Stimulated activated CD4-positive, alpha-beta T cell treated with anti-CD3 and anti-CD28 coated beads, Interleukin-1b, Interleukin-23, amount 100 ng/mL, for 24 hours (primary cell): ENCODE measurements at regions not wholly inside any gene's neighbourhood (a gene's known extent, or its start where the extent isn't known, plus 50 kb on each side); places are given as distances from the start of the nearest gene placed in this dataset.
A peak's percentile ranks its signal among the peaks of the same experiment; 100 is the strongest.
"Not testable (repeated sequence)": the region's sequence is repeated elsewhere in the genome, so short reads cannot be mapped to it uniquely, and the experiment has no call there.

ENCODE experiments used
- DNase-seq, 4 experiments: peaks; one replicate each; pipeline ENCODE4 v3.0.0-alpha.2; 2020; ENCODE audit warnings: low read depth in 4 of 4, low spot score in 1 of 4

DNA sequence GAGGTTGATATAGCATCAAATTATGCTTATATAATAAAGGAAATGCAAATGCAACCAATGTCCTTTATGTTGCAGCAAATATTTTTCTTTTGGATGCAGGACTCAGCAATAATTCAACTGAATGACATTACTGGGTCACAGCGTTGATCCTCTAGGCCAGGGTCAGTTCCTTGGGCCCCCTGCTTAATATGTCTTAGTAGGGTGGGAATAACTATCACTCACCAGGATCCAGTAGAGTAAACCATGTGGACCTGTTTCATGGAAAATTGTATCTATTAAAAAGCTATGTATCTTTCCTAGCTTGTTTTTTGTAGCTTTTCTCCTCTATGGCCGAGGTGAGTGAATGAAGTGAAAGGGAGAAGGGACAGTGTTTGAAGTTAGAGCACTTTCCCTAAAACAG is 161.5 kb upstream of the SSTR1 start:
- DNase-seq = no peak

DNA sequence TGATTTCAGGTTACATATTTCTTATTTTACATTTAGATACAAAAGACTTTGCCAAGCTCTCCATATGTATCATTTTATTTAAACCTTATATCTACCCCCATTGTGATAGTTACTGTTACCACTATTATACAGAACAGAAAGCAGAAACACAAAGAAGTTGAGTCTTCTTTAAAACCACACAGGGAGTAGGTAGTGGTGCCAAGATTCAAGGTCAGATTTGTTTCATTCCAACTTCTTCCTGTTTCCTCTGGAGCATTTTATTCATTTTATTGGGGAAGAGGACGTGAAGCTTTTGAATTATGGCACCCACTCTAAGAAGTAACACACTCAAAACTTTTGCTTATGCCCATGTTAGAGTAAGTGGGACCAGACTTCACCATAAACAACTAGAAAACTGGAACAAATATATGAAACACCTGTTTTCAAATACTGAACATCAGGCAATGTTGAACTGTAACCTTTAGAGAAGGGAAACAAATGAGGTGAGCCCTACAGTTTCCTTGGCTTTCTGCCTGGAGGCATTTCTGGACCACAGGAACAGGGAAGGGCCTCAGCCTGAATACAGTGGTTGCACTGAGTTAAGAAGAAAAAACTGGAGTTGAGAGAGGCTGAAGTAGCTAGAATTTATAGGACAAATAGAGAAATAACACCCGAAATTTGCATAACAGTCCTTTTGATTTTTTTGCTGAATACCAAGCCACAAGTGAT is 160.4 kb upstream of the SSTR1 start:
- no peak for DNase-seq

DNA sequence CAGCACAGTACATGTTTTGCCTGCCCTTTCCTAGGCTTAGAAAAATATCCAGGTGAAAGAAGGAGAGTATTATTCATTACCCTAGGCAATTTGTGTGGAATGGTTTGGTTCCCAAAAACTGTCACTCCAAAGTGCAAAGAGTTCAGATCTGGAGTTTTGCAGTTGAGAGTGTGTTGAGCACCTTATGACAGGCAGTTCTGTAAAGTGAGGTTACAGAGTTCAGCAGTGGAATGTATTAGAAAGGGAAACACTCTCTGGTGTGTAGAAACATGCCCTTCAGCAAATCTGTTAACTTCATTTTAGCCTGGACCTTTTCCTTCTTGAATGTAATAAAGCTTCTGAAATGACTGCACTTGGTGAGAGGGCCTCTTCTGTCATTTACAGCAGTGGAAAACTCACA is 154.0 kb upstream of the SSTR1 start:
- DNase-seq = no peak

DNA sequence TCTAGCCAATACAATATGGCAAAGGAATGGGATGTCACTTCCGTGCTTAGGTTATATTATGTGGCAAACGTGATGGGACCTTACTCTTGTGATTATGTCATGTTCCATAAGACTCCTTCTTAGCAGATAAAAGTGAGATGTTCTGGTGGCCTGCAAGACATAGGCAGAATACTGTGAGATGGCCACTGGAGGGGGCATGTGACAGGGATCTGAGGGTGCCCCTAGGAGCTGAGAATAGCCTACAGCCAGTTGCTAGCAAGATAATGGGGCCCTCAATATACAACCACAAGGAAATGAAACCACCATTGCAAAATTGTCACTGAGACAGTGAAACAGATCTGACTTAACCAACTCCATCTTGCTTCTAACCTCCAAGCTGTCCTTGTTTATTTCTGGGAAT is 151.4 kb upstream of the SSTR1 start:
- no peak for DNase-seq

DNA sequence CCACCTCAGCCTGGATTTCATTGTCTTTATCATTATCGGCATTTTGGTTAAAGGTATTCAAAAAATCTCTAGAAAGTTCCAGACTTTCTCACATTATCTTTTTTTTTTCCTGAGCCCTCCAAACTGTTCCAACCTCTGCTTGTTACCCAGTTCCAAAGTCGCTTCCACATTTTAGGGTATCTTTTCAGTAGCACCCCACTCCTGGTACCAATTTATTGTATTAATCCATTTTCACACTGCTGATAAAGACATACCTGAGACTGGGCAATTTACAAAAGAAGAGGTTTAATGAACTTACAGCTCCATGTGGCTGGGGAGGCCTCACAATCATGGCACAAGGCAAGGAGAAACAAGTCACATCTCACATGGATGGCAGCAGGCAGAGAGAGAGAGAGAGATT is 145.5 kb upstream of the SSTR1 start:
- DNase-seq = not testable (repeated sequence)

DNA sequence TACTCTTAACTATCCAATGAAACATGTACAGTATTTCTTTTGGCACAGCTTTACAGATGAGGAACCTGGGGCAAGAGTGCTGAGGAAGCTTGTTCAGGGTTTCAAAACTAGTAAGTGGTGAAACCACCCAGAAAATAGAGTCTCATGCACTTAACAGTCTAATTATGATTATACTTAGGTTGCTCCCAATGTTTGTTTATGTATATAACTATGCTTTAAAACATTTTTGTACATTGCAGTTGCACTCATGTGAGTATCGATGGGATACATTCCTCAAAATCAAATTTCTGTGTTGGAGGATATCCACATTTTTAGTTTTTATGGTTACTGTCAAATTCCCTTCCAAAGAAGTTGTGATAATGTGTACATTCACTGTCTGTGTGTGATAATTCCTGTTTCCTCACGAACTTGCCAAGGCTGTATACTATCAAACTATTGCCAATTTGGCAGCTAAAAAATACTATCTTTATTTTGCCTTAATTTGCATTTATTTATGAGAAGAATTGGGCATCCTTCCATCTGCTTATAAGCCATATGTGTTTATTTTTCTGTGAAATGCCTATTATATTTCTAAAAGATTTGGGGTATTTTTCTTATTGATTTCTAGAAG is 143.9 kb upstream of the SSTR1 start:
- DNase-seq = no peak

DNA sequence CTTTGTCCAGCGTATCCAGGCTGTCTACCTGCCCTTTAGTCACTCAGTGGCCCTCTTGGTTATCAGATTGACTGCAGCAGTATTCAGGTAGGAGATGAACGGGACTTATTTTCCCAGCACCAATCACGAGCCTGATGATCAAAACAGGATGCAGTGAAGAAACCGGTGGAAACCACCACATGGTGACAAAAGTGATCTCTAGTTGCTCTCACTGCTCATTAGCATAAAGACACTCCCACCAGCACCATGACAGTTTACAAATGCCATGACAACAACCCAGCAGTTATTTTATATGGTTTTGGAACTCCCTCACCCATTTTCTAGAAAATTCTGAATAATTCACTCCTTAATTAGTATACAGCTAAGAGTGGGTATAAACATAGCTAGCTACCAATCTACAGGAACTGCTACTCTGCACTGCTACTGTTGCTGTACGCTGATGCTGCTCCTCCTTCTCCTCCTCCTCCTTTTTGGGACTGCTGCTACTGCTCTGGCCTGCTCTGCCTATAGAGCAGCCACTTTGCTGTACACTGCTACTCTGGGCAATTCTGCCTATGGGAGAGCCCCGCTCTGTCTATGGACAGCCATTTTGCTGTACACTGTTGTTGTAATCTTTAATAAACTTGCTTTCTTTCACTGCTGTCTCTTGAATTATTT is 142.5 kb upstream of the SSTR1 start:
- peak in 2 of 4 experiments; percentile 5 to 28 for DNase-seq

DNA sequence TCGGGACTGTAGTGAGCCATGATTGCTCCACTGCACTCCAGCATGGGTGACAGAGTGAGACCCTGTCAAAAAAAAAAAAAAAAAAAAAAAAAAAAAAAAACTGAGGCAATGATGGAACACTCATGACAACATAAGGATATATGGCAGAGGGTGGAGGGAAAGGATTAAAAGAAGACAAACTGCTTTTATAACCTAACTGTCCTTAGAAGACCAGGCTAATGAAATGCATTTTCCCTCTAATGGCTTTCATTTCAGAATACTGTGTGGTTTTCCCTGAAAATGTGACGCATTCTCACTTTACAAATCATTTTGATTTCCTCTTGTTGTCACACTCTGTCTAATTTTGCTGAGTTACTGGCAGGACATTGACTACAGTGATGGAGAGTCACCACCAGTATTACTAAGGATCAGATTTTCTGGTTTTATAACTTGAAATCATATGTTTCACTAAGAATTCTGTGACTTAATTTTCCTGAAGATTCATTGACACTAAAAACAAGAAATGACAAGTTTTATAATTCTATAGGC is 137.6 kb upstream of the SSTR1 start:
- DNase-seq = no peak

DNA sequence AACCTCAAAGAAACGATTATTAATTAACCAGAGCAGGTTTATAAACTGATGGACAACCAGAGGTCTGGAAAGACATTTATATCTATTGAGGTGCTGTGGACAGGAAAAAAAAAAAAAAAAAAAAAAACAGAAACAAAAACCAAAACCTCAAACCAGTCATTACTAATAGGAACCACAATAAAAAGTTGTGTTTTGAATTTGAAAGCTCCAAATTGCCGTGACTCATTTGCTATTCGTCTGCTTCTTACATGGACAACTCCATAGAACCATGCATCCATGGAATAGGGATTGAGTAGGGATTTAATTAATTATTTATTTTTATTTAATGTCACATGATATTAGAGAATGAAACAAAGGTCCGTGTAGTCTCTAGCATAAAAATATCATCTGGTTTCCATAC is 134.1 kb upstream of the SSTR1 start:
- no peak for DNase-seq

DNA sequence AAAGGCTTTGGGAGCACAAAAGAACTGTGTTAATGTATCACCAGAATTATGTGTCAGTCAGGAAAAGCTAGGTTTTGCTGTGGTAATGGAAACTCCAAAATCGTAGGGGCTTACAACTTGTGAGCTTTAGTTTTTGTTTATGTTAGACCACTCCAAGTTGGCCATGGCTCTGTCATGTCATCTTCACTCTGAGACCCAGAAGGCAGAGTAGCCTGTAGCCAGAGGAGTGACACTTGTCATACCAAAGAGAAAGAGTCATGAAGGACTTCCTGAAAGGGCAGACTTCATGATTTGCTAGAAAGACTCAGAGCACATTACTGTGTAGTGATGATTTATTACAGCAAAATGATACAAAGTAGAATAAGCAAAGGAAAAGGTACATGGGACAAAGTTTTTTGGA is 133.6 kb upstream of the SSTR1 start:
- no peak for DNase-seq

DNA sequence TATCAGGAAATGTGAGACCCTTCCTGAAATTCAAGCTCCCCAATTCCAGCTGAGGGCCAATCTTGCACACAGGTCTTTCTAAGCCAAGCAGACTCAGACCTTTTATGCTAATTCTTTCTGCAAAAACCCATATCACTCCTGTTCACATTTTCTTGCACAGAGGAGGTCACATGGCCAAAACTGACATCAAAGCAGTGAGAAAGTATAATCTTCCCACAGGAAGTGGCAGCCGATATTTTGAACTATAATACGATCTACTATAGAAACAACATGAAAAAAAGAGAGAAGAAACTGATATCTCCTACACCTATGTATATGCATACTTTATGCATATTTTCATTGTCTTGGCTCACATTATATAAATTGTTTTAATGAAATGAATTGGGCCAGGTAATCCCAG is 132.9 kb upstream of the SSTR1 start:
- DNase-seq = no peak

DNA sequence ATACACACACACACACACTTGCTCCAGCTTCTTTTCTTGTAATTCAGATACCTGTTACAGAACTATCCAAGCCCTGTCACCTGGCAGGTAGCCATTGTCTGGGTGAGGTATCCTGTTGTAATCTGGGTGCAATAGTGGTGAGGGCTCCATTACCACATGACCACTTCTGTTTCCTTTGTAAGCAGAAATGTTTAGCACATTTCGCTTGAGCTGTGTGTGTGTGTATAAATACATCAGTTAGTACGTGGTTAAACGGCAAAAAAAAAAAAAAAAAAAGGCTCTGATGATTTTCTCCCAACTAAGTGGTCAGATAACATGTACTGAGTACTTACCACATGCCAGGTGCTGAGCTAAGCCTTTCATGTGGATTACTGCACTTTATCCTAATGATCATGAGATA is 129.3 kb upstream of the SSTR1 start:
- no peak for DNase-seq

DNA sequence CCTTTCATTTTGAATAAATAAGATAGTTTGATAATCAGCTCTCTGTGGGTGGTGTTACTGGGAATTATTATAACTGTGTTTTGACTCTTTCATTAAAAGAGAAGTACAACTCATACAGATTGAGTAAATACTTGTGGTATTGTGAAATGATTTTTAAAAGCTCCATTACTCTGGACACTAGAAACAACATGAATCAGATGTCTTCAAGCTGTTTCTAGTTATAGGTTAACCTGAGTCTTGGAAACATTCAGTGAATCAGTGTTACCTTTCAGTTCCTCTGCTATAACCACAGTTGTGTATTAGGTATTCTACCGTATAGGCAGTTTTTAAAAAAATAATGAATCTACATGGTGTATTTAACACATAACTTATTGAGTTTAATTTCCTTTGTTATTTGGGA is 128.4 kb upstream of the SSTR1 start:
- DNase-seq = no peak

DNA sequence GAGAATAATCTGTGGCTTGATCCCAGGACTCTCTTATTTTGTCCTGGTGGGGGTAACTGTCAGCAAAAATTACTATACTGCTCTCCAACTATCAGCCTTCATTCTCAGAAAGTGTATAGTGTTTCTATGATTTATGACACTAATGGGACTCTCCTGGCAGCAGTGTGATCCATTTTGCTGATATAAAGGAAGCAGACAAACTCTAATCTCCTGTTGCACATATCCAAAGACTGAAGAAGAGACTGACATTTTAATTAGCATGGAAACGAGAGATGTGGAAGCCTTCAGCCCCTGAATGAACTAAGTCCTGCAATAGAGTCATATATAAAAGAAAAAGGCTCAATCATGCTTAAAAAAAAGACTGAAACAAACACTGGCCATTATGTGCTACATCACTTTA is 127.8 kb upstream of the SSTR1 start:
- DNase-seq = no peak

DNA sequence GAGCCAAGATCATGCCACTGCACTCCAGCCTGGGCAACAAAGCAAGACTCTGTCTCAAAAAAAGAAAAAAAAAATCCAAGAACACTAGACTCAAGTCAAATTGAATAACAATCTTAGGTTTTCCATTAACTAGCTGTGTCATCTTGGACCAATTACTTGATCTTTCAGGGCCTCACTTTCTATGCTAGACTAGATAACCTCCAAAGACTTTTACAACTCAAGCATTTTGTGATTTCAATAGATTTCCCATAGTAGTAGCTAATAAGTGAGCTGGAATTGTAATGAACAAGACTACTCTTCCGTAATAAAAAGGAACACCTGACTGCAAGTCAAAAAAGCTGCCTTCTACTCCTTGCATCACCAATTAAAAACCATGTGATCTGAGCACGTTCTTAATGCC is 127.0 kb upstream of the SSTR1 start:
- no peak for DNase-seq

DNA sequence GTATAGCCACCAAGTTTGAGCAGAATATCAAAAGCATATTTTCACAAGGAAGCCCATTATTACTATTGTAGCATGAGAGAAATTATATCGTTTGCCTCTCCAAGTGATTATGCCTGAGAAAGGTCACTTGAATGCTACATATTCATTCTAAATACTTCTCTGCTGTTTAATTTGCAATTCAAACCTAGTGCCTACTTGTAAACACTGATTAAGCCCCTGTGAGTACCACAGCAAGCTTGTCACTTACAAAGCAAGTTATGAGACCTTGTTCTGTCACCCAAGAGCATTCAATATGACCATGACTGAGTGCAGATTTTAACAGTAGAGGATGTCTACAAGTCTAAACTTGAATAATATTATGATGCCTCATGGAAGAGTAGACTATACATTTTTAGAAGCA is 124.7 kb upstream of the SSTR1 start:
- no peak for DNase-seq

DNA sequence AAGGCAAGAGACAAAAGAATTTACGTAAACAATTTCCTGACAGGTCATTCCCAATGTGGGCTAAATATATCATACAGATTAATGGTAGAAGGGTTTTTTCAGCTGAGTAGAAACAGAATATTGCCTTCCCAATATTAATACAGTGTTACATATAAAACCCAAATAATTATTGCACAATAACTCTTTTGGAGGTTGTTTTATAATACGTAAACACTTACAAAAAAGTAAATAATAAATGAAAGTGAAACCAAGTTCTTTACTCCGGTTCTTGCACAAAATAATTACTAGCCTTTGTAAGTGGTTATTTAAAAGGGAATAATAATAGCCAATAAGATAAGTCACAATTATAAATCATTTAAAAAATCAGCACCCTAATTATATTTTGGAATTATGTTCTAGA is 118.6 kb upstream of the SSTR1 start:
- no peak for DNase-seq

DNA sequence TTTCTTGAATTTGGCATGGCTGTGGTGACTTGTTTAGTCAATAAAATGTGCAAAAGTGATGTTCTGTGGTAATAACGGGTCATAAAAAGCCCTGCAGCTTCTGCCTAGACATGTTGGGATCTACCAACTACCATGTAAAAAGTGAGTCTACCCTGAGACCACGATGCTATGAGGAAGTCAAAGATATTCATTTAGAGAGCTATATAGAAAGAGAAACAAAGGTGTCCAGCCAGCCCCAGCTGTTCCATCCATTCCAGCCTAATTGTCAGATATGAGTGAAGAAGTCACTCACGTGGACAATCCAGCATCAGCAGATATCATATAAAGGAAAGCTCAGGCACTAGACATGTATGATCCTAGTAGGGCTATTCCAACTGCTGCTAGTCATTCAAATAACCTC is 117.2 kb upstream of the SSTR1 start:
- no peak for DNase-seq

DNA sequence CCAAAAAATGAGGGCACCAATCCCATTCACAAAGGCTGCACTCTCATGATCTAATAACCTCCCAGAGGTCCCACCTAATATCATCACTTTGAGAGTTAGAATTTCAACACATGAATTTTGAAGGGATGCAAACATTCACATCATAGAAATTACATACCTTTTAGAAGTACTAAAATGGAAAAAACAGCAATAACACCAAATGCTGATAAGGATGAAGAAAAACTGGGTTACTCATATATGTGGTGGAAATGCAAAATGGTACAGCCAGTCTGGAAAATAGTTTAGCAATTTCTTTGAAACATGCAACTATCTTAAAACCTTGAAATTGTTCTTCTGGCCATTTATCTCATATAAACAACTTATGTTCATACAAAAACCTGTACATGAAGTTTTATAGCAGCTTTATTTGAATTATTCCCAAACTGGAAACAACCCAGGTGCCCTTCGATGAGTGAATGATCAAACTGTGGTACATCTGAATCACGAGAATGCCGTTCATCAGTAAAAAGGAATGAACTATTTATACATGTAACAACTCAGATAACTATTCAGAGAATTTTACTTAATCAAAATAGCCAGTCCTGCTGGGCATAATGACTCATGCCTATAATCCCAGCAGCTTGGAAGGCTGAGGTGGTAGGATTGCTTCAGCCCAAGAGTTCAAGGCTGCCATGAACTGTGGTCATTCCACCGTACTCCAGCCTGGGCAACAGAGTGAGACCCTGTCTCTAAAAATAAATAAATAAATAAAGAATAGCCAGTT is 109.4 kb upstream of the SSTR1 start:
- DNase-seq = no peak

DNA sequence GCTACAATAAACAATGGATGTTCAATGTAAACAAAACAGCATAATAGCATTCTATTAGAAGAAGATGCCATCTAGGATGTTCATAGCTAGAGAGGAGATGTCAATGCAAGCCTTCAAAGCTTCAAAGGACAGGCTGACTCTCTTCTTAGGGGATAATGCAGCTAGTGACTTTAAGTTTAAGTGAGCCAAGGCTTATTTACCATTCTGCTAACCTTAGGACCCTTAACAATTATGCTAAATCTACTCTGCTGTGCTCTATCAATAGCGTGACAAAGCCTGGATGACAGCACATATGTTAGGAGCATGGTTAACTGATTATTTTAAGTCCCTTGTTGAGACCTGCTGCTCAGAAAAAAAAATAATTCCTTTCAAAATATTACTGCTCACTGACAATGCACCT is 106.0 kb upstream of the SSTR1 start:
- DNase-seq = no peak

DNA sequence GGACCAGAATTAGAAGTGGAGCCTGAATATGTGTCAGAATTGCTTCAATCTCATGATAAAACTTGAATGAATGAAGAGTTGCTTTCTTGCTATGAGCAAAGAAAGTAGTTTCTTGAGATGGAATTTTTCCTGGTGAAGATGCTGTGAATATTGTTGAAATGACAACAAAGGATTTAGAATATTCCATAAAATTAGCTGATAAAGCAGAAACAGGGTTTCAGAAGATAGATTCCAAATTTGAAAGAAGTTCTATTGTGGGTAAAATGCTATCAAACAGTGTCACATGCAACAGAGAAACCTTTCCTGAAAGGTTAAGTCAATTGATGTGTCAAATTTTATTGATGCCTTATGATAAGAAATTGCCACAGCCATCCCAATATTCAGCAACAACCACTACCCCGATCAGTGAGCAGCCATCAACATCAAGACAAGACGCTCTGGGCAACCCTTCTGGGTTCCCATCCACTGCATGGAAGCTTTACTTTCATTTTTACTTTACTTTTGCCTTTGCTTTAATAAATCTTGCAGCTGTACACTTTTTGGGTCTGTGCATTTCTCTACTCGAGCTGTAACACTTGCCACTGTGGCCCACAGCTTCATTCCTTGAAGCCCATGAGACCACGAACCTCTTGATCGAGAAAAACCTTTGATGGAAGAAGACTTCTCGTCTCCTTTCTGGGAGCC is 104.0 kb upstream of the SSTR1 start:
- DNase-seq = no peak
